DMS114 treated with DMSO at 0.1 percent for 48 hours (cell line): ENCODE measurements at regions not wholly inside any gene's neighbourhood (a gene's known extent, or its start where the extent isn't known, plus 50 kb on each side); places are given as distances from the start of the nearest gene placed in this dataset.
"Not testable (repeated sequence)": the region's sequence is repeated elsewhere in the genome, so short reads cannot be mapped to it uniquely, and the experiment has no call there.

Experiments used
- DNase-seq: peaks from one replicate; lab custom pipeline; 2025; ENCODE audit not compliant: unreplicated experiment; lab: John Stamatoyannopoulos, UW

- DNase-seq, result no peak
Observed at GRCh38 chr6:144394210-144394609, 109.1 kb downstream of the UTRN start.

- DNase-seq, result no peak
Observed at GRCh38 chr6:144395014-144395413, 109.9 kb downstream of the UTRN start.

- DNase-seq, result no peak
Observed at GRCh38 chr6:144395826-144396225, 110.7 kb downstream of the UTRN start.

- DNase-seq, result no peak
Observed at GRCh38 chr6:144397141-144397540, 112.0 kb downstream of the UTRN start.

- no peak for DNase-seq
Observed at GRCh38 chr6:144400321-144400720, 115.2 kb downstream of the UTRN start.

- no peak for DNase-seq
Observed at GRCh38 chr6:144401736-144402733, 116.9 kb downstream of the UTRN start.

- no peak for DNase-seq
Observed at GRCh38 chr6:144402750-144403149, 117.6 kb downstream of the UTRN start.

GRCh38 chr6:144405163-144405562 lies 120.0 kb downstream of the UTRN start:
- DNase-seq, result no peak

- no peak for DNase-seq
Observed at GRCh38 chr6:144406796-144407195, 121.7 kb downstream of the UTRN start.

GRCh38 chr6:144408161-144408560 lies 123.0 kb downstream of the UTRN start:
- no peak for DNase-seq

- no peak for DNase-seq
Observed at GRCh38 chr6:144410059-144410458, 124.9 kb downstream of the UTRN start.

GRCh38 chr6:144410574-144410973 lies 125.4 kb downstream of the UTRN start:
- DNase-seq, result not testable (repeated sequence)

GRCh38 chr6:144411531-144412165 lies 126.5 kb downstream of the UTRN start:
- no peak for DNase-seq

- no peak for DNase-seq
Observed at GRCh38 chr6:144413418-144413817, 128.3 kb downstream of the UTRN start.

- no peak for DNase-seq
Observed at GRCh38 chr6:144415014-144415413, 129.9 kb downstream of the UTRN start.

- no peak for DNase-seq
Observed at GRCh38 chr6:144415835-144416237, 130.7 kb downstream of the UTRN start.

- no peak for DNase-seq
Observed at GRCh38 chr6:144416244-144416643, 131.1 kb downstream of the UTRN start.

- DNase-seq, result no peak
Observed at GRCh38 chr6:144416773-144417172, 131.6 kb downstream of the UTRN start.

GRCh38 chr6:144417681-144418080 lies 132.5 kb downstream of the UTRN start:
- no peak for DNase-seq

- no peak for DNase-seq
Observed at GRCh38 chr6:144418959-144419545, 133.9 kb downstream of the UTRN start.

GRCh38 chr6:144423167-144423566 lies 138.0 kb downstream of the UTRN start:
- DNase-seq, result no peak

GRCh38 chr6:144429753-144430152 lies 144.6 kb downstream of the UTRN start:
- DNase-seq, result no peak
